ENCODE measurements at regions not wholly inside any gene's neighbourhood (a gene's known extent, or its start where the extent isn't known, plus 50 kb on each side); places are given as distances from the start of the nearest gene placed in this dataset.

DNA sequence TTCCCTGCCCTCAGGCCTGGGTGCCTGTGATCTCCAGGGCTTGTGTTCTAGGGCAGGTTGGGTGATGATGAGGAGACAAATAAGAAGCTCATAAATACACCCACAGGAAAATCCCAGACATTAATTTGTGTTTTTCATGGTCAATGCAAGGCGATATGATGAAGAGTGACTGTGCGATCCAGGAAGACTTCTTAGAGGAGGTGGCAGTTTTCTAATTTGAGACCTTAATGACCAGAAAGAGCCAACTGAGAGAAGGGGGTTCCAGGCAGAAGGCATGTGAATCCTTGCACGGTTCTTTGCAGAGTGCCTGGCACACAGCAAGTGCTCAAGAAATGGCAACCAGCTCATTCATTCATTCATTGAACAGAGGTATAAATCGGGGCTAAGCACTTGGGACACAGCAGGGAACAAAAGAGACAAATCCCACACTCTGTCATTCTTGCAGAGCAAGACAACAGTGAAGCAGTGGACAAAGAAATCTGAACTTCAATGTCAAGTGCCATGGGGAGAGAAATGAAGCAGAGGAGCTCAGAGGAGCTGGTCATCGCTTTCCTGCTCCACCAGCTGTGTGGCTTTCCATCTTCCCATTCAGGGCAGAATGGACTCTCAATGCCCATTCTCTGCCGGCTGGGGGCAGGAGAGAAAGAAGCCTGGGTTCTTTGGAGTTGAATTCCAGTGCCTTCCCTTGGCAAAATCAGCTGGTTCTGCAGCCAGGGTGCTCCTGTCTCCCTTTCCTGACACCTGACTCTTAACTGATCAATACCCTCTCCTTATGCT is 128.3 kb downstream of the AACS start:
- no peak for DNase-seq

DNA sequence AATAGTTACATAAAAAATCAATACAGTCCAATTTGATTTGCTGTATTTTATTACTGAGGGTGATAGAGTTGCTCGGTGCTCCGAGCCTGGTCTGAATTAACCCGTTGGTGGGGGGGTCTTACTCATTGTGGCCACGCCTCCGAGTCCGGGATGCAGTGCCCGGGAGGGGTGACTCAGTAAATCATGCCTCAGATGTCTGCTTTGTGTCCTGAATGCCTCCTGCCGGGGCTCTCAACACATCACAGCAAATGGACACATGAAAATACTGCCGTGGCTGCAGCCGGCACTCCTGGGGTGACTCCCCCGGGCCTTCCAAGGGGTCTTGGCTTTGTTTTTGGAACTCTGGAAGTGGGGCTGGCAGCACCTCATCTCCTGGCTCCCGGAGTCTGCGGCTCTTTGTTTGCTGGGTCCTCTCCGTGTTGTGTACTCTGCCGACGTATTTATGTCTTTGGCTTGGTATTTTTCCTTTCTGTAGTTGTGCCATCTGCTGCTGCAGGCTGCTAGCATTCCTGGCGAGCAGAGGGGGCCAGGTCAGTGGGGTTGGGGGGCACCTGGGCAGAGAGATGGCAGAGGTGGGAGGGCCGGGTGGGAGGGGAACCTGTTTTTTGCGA is 129.0 kb downstream of the AACS start:
- no peak for DNase-seq

DNA sequence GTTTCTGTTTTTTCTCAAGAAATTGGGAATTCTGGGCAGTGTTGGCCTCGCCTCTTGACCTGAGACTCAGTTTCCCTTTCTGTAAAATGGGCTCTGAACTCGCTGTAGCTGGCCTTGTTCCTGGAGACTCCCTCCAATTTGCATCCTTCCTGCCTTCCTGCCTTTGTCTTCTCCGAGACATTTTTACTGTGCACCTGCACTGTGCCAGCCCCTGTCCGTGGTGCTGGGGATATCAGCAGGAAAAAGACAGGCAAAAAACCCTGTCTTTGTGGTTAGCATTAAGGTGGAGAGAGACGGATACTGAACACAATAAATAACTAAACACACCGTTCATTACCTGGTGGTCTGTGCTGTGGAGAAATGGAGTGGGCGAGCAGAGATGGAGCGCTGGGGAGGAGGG is 129.8 kb downstream of the AACS start:
- DNase-seq, result no peak

DNA sequence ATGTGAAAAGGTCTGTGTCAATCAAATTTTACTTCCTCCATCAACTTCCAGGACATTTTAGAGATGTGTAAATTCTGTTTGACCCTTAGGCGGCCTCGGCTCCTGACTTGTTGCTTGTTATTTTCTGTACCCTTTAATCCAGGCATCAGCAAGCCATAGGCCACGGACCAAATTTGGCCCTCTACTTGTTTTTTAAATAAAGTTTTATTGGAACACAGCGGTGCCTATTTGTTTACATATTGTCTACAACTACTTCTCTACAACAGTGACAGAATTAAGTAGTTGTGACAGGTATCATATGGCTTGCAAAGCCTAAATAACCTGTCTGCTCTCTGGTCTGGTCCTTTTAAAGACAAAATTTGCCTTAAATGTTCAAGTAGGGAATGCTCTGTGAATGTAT is 132.1 kb downstream of the AACS start:
- DNase-seq, result no peak

DNA sequence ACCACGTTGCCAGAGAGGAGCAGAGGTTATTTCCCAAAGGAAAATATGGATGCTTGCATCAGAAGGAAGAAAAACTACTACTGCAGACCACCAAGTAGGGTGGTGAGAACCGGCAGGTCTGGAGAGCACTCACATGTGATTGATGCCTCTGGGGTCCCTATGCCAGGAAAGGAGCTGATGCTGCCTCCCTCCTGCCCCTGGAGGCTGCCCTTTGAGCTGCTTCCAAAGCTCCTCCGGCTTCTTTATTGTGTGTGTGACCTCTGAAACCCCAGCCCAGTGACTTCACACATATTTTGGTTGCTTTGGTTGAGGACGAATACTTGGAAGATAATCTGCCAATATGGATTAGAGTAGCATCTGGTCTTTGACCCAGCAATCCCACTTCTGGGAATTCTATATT is 133.4 kb downstream of the AACS start:
- no peak for DNase-seq

DNA sequence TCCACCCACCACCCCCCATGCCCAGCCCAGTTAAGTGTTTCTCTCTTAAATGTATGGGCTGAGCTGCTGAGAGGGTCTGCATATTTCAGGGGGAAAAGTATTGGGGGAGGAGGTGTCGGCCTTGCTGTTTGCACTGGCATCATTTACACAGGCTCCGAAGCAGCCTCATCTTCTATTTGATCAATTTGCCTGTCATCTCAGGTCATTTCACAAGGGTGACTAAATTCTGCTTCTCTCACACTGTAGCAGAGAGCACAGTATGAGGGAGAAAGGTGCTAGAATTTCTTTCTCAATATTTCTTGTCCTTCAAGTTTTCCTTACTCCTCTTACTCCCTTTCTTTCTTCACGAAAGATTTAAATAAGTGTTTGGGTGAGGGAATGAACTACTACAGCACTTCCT is 135.9 kb downstream of the AACS start:
- DNase-seq, result no peak

DNA sequence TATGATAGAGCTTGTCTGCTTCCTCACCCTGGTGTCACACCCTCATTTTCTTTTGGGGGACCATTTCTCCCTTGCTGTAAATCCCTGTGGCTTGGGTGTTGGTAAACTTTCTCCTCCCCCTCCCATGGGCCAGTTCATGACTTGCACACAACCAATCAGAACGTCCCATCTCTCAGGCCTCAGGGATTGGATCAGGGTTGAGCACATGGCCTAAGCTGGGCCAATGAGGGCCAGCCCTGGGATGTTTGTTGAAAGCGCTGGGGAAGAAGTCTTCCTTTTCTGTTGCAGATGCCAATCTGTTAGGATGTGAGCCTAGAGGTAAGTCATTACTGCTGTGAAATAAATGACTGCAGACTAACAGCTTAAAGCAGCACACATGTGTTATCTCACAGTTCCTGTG is 136.7 kb downstream of the AACS start:
- DNase-seq, result no peak

DNA sequence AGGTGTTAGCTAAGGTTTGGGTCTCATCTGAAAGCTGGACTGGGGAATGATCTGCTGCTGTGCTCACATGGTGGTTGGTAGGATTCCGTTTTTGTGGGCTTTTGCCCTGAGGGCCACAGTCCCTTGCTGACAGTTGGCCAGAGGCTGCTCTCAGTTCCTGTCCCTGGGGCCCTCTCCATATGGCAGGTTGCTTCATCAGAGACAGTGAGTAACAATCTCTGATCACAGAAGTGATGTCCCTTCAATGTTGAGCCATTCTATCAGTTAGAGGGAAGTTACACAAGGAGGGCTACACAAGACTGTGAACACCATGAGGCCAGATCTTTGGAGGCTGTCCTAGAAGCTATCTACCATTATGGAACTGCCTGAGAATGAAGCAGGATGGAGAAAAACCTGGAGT is 137.2 kb downstream of the AACS start:
- no peak for DNase-seq

DNA sequence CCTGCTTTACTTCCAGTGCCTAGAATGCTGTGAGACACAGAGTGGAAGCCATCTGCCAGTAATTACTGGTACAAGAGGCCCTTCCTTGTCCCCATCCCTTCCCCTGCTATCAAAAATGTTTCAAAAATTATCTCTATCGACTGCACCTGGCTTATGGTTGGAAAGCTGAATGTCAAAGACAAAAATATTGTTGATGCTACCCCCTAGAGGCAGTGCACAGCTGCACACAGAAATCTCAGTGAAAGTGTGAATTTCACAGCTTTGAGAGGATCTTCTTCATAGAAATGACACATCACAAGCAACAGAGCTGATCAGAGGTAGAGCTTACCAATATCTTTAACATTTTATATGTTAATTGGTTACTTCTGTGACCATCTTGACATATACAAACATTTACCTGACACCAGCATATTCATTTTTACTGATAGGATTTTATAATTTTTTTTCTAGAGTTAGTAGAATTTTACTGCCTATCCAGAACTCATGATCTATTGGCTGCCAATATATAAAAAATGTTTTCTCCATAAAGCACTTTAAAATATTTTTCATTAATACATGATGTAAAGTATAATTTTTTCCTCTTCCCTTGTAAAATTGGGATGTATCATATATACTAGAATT is 138.0 kb downstream of the AACS start:
- no peak for DNase-seq

DNA sequence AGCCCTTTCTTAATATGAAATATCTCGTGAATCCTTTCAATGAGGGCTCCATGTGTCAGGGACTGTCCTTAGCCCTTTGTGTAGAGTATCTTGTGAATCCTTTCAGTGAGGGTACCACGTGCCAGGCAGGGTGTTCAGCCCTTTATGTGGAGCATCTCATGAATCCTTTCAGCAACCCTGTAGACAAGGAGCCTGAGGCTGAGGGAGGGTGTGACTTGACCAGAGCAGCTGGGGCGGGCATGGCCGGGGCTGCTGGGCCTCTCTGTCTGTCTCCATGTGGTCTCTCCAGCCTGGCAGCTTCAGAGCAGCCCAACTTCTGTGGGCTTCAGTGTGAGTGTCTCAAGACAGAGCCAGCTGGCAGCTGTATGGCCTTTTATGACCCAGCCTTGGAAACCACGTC is 140.2 kb downstream of the AACS start:
- no peak for DNase-seq

DNA sequence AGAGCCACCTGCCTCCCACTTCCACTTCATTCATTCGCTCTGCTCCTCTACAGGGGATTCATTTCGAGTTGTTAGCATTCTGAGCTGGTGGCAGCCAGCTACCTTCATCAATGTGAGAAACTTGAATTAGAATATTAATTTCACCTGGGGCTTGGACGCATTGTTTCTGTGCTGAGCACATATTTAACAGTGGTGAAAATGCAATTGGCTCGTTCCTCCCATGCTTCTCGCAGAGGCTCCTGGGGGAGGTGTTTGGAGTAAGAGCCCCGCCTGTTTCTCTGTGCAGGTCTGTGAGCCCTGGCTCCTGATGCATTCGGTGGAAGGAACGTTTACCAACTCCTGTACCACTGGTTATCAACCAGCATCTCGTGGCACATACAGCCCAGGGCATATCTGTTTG is 141.5 kb downstream of the AACS start:
- no peak for DNase-seq

DNA sequence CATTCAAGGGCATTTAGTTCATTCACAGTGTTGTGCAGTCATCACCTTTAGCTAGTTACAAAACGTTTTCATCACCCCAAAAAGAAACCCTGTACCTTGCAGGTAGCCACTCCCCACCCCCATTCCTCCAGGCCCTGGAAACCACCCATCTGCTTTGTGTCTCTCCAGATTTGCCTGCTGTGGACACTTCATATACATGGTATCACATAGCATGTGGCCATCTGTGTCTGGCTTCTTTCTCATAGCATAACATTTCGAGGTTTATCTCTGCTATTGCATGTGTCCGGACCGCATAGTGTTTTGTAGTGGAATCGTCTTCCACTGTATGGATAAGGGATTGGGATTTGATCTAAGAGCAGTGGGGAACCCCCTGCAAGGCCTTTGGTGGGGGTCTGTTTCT is 143.1 kb downstream of the AACS start:
- no peak for DNase-seq

DNA sequence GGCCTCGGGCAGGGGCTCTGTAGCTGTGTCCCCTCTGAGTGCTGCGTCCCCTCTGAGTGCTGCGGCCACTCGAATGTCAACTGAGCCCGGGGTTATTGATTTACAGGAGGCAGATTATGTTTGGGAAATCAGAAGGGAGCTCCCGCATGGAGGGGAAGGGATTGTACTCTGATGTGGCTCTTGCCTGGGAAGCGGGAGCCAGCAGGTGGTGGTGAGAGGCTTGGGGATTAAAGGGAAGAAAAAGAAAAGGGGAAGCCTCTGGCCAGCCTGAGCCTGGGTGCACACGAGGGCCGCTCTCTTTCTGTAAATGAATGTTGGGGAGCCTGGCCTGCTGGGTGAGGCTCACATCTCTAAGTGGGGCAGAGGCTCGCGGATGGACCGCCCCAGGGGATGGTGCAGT is 143.7 kb downstream of the AACS start:
- no peak for DNase-seq

DNA sequence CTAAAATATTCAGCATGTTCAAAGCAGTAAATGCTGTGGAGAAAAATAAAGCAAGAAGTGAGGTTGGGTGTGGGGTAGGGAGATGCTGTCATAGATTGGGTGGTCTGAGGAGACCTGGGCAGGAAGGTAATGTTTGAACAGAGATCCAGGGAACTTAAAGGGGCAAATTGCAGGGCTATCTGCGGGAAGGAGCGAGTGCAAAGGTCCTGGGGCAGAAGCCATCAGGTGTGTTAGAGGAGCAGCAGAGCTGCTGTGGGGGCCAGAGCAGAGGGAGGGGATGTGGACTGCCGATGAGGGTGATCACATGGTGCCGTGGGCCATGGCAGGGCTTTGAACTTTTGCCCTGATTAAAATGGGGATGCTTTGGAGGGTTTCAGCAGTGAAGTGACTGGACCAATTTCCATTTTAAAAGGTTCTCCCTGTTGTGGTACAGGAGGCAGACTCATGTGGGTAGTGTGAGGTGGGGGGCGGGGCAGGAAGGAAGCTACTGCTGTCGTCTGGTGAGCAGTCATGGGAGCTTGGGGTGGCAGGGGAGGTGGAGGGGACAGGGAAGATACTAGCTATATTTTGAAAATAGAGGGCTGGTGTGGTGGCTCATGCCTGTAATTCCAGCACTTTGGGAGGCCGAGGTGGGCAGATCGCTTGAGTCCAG is 145.0 kb downstream of the AACS start:
- no peak for DNase-seq

DNA sequence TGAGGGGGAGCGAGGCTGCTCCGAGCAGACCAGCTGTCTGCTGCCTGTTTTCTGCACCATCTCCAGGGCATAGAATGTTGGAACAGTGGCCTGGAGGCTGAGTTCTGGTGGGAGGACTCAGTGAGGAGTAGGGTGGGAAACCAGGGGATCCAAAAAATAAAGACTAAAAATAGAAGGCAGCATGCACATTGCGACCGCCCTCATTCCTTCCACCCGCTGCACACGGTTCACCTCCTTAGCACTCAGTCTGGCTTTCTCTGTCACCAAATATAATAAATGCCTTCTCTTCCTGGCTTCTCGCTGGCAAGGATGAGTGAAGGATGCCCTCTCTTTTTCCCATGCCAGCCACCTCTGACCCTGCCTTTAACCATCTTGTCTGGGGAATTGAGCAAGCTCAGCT is 146.2 kb downstream of the AACS start:
- no peak for DNase-seq

DNA sequence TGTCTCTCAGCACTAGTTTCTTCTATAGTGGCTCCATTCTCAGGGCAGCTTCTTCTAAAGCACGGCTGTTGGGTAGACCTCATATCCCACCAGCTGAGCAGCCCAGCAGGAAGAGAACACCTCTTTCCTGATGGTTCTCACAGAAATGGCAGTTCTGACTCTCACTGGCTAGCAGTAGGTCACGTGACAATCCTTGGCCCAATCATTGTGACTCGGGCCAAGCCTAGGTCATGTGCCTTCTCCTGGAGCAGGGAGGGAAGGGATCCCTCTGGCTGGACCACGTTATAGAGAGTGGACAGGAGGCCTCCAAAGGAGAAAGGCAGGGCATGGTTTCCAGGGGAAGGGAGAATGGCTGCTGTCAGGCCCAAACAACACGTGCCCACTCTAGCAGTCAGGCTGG is 149.1 kb downstream of the AACS start:
- DNase-seq, result no peak

DNA sequence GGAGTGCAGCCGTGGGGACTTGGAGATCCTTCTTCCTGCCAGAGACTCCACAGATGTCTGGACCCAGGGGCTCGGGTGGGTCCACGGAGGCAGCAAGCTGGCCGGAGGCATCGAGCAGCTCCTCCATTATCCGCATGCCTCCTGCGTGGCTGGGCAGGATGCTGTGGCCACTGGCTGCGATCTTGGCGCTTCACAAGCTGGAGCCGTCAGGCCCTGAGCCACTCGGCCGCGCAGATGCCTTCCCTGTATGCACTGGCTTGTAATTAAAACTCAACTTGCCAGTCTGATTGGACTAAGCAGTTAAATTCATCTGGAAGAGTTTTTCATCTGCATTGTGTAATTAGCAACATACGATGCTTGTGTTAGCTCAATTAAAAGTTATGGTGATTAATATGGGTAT is 151.5 kb downstream of the AACS start:
- DNase-seq, result no peak

DNA sequence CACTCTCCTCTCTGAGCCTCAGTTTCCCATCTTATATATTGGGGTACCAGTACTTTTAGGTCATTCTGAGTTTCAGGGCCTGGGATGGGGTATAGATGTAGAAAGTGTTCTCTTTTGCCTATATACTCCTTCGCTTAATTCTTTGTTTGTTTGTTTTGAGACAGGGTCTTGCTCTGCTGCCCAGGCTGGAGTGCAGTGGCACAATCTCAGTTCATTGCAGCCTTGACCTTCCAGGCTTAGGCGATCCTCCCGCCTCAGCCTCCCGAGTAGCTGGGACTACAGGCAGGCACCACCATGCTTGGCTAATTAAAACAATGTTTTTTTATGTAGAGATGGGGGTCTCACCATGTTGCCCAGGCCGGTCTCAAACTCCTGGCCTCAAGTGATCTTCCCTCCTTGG is 152.1 kb downstream of the AACS start:
- DNase-seq, result no peak

DNA sequence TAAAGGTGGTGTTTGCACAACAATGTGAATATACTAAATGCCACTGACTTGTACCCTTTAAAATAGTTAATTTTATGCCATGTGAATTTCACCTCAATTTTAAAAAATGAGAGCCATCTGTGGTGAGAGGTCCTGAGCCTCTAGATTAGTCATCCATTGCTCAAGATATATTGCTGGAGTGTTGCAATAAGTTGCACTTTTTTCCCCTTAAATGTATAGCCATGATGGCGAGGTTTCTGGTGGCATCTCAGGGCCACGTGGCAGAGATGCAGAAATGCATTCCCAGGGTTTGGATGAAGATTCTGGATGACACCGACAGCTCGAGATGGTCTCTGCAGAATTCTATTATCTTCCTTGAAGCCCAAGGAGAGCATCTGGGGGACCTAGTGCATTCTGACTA is 153.7 kb downstream of the AACS start:
- no peak for DNase-seq

DNA sequence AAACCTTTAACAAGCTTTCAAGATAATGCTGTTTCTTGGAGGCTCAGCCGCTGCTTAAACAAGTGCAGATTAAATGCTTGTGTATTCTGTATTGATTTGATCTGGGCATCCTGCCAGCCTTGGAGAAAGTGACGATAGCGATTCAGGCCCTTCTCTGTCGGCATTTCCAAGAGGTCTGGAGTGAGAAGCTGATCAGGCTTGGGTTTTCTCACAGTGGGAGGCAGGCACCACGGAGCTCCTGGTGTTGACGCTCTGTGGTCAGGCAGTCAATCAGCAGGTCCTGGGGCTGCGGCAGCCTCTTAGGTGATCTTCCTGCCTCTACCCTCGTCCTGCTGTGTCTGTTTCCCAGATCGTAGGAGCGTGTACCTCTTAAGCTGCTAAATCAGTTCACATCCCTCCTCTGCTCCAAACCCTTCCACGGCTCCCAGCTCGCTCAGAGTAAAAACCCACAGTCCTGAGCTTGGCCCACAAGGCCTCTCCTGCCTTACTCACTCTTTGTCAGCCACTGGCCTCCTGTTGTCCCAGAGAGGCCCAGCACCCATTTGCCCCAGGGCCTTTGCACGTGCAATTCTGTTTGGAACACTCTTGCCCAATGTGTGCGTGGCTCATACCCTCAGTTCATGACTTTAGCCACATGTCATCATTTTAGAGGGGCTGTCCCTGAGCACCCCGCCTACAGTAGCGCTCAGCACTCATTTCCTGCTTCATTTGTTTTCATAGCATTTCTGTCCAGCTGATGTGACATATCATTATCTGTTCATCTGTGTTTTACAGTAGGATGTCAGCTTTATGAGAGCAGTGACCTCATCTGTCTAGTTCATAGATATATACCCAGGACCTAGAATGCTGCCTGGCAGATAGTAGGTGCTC is 155.4 kb downstream of the AACS start:
- DNase-seq, result no peak

DNA sequence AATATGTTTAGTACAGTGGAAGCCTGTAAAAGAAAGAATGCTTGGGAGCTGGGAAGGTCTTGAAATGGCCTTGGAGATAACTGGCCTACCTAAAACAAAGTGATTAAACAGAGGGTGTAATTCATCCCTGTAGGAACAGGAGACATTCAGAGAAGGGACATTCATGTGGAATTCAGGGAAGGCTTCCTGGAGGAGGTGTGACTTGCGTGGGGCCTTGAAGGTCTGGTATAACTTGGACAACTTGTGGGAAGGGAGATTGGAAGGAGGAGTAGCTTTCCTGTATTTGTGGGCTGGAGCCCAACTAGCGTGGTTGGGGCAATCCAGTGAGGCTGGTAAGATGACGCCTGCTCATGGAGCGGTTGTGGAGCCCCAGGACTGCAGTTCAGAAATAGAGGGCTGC is 156.4 kb downstream of the AACS start:
- DNase-seq, result no peak

DNA sequence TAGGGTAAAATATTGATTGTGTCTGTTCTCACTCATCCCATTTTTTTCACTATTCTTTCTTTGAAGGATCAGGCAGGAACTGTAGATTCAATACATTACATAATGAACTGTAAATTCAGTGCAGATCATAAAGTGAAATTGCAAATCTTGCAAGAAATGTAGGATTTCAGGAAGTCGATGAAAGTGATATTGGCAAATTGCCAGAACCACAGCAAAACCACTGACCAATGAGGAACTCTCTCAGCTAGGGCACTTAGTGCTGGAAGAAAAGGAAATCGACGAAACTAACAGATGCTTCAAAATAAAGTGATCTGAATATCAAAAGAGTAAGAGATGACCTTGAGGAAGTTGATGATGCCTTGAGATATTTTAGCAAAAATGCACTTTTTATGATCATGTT is 157.6 kb downstream of the AACS start:
- no peak for DNase-seq

DNA sequence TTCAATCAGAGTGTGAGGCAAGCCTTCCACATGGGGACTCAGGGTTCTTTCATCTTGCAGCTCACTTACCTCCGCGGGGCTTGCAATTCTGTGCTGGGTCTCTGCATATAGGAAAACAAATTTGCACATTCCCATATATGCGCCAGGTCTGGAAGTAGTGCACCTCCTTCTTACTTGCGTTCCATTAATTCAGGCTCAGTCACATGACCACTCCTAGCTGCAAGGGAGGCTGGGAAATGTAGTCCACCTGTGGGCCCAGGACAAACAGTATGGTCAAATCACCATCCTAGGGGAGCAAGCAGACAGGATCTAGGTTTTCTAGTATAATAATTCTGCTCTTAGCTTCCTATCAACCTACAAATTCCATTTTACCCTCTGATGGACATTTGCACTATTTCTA is 160.4 kb downstream of the AACS start:
- no peak for DNase-seq
